K562 (cell line): ENCODE measurements at regions not wholly inside any gene's neighbourhood (a gene's known extent, or its start where the extent isn't known, plus 50 kb on each side); places are given as distances from the start of the nearest gene placed in this dataset.

Experiments used
- CC2D1A ChIP-seq: fragments of 450-650 bp; IDR thresholded peaks from 2 replicates; pipeline ENCODE4 v1.6.1; 2017; ENCODE audit warnings: mild to moderate bottlenecking
- RBFOX2 ChIP-seq: fragments of 200-400 bp; formaldehyde crosslinking; IDR thresholded peaks from 2 replicates; pipeline ENCODE4 v1.6.1; 2017; ENCODE audit warnings: low read depth, mild to moderate bottlenecking, low read length, moderate library complexity
- SIX5 ChIP-seq, 2 experiments: IDR thresholded peaks; 2 replicates each; pipeline ENCODE4 v1.6.1; 2011; ENCODE audit warnings: low read length in 2 of 2, borderline replicate concordance in 1 of 2, low read depth in 1 of 2, mild to moderate bottlenecking in 1 of 2, moderate library complexity in 1 of 2; ENCODE audit not compliant: insufficient read depth in 1 of 2
- ZEB2 ChIP-seq: fragments of 450-650 bp; IDR thresholded peaks from 2 replicates; pipeline ENCODE4 v1.6.1; 2016
- ZNF121 ChIP-seq: sonication (generic); formaldehyde crosslinking; conservative IDR thresholded peaks from 2 replicates; pipeline ENCODE4 v1.8.0; 2022; ENCODE audit warnings: missing genetic modification reagents
- ZNF354B ChIP-seq: fragments of 250-450 bp; sonication (Bioruptor Pico); IDR thresholded peaks from 2 replicates; pipeline ENCODE4 v1.4.0; 2020
- TF ChIP-seq, protein P1 (sequence below): IDR thresholded peaks from 2 replicates; pipeline ENCODE4 v1.6.1; 2016; ENCODE audit warnings: missing genetic modification characterization, missing compliant biosample characterization
- TF ChIP-seq, protein P2 (sequence below): fragments of 250-450 bp; sonication (Bioruptor Pico); IDR thresholded peaks from 2 replicates; pipeline ENCODE4 v1.4.0; 2020; ENCODE audit warnings: mild to moderate bottlenecking, moderate library complexity
- TF ChIP-seq, protein P3 (sequence below): fragments of 250-450 bp; sonication (Bioruptor Pico); IDR thresholded peaks from 2 replicates; pipeline ENCODE4 v1.4.0; 2020; ENCODE audit warnings: mild to moderate bottlenecking, moderate library complexity

DNA sequence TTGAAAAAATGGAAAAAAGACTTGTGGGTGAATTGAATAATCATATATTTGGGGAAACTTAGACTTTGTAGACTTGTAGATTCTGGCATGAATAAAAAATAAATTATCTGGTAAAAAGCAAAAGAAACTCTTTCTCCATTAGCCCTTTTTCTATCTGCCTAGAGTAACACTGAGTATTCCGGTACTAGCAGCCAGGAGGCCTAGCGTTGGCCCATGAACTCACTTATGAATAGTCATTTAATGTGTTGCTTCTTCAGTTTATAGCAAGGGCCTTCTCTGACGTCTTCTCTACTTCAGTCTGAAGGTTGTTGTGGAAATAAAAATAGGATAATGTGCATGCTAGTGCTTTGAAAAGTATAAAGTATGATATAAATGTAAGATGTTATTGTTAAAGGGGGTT lies 851.2 kb upstream of the NR2F2 start:
- TF ChIP-seq SIX5 (IDR thresholded peaks at IDR 0.05; ENCODE audit: borderline replicate concordance in 1 of 2, insufficient read depth in 1 of 2, low read depth in 1 of 2, low read length in 2 of 2), result no peak
- no peak for TF ChIP-seq ZNF354B (CRISPR knock-in tag)
- TF ChIP-seq ZEB2, result no peak
- TF ChIP-seq, protein P1, sequence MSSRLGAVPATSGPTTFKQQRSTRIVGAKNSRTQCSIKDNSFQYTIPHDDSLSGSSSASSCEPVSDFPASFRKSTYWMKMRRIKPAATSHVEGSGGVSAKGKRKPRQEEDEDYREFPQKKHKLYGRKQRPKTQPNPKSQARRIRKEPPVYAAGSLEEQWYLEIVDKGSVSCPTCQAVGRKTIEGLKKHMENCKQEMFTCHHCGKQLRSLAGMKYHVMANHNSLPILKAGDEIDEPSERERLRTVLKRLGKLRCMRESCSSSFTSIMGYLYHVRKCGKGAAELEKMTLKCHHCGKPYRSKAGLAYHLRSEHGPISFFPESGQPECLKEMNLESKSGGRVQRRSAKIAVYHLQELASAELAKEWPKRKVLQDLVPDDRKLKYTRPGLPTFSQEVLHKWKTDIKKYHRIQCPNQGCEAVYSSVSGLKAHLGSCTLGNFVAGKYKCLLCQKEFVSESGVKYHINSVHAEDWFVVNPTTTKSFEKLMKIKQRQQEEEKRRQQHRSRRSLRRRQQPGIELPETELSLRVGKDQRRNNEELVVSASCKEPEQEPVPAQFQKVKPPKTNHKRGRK (tag), result no peak
- no peak for TF ChIP-seq CC2D1A
- TF ChIP-seq RBFOX2, result no peak
- TF ChIP-seq, protein P2, sequence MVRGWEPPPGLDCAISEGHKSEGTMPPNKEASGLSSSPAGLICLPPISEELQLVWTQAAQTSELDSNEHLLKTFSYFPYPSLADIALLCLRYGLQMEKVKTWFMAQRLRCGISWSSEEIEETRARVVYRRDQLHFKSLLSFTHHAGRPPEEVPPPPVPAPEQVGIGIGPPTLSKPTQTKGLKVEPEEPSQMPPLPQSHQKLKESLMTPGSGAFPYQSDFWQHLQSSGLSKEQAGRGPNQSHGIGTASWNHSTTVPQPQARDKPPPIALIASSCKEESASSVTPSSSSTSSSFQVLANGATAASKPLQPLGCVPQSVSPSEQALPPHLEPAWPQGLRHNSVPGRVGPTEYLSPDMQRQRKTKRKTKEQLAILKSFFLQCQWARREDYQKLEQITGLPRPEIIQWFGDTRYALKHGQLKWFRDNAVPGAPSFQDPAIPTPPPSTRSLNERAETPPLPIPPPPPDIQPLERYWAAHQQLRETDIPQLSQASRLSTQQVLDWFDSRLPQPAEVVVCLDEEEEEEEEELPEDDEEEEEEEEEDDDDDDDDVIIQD, result no peak
- TF ChIP-seq, protein P3, sequence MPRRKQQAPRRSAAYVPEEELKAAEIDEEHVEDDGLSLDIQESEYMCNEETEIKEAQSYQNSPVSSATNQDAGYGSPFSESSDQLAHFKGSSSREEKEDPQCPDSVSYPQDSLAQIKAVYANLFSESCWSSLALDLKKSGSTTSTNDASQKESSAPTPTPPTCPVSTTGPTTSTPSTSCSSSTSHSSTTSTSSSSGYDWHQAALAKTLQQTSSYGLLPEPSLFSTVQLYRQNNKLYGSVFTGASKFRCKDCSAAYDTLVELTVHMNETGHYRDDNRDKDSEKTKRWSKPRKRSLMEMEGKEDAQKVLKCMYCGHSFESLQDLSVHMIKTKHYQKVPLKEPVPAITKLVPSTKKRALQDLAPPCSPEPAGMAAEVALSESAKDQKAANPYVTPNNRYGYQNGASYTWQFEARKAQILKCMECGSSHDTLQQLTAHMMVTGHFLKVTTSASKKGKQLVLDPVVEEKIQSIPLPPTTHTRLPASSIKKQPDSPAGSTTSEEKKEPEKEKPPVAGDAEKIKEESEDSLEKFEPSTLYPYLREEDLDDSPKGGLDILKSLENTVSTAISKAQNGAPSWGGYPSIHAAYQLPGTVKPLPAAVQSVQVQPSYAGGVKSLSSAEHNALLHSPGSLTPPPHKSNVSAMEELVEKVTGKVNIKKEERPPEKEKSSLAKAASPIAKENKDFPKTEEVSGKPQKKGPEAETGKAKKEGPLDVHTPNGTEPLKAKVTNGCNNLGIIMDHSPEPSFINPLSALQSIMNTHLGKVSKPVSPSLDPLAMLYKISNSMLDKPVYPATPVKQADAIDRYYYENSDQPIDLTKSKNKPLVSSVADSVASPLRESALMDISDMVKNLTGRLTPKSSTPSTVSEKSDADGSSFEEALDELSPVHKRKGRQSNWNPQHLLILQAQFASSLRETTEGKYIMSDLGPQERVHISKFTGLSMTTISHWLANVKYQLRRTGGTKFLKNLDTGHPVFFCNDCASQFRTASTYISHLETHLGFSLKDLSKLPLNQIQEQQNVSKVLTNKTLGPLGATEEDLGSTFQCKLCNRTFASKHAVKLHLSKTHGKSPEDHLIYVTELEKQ, result no peak
- TF ChIP-seq ZNF121 (CRISPR knock-in tag), result no peak
